ENCODE measurements at regions not wholly inside any gene's neighbourhood (a gene's known extent, or its start where the extent isn't known, plus 50 kb on each side); places are given as distances from the start of the nearest gene placed in this dataset.

DNA sequence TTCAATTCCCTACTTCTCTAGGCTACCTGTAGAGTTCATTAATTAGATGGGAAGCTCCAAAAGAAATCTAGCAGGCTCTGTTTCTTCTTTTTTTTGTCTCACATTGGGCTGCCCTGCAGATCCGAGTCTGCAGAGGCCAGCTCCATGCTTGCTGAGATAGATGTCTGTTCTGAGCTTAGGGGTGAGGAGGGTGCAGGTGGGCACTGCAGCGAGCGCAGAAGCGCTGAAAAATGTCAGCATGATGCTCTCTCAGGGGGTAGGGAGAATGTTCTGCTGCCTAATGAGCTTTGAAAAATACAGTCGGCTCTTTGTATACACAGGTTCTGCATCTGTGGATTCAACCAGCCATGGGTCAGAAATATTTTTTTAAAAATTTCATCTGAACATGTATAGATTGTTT is 56.8 kb upstream of the KCNA3 start:
- TF ChIP-seq, protein P1, sequence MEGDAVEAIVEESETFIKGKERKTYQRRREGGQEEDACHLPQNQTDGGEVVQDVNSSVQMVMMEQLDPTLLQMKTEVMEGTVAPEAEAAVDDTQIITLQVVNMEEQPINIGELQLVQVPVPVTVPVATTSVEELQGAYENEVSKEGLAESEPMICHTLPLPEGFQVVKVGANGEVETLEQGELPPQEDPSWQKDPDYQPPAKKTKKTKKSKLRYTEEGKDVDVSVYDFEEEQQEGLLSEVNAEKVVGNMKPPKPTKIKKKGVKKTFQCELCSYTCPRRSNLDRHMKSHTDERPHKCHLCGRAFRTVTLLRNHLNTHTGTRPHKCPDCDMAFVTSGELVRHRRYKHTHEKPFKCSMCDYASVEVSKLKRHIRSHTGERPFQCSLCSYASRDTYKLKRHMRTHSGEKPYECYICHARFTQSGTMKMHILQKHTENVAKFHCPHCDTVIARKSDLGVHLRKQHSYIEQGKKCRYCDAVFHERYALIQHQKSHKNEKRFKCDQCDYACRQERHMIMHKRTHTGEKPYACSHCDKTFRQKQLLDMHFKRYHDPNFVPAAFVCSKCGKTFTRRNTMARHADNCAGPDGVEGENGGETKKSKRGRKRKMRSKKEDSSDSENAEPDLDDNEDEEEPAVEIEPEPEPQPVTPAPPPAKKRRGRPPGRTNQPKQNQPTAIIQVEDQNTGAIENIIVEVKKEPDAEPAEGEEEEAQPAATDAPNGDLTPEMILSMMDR (IDR thresholded peaks at IDR 0.05; ENCODE audit: low read depth, low read length) = no peak
- TF ChIP-seq EZH2phosphoT487 (IDR thresholded peaks at IDR 0.05; ENCODE audit: low read depth) = no peak

Measured in OCI-LY3 (cell line).